ENCODE measurements at regions not wholly inside any gene's neighbourhood (a gene's known extent, or its start where the extent isn't known, plus 50 kb on each side); places are given as distances from the start of the nearest gene placed in this dataset.

DNA sequence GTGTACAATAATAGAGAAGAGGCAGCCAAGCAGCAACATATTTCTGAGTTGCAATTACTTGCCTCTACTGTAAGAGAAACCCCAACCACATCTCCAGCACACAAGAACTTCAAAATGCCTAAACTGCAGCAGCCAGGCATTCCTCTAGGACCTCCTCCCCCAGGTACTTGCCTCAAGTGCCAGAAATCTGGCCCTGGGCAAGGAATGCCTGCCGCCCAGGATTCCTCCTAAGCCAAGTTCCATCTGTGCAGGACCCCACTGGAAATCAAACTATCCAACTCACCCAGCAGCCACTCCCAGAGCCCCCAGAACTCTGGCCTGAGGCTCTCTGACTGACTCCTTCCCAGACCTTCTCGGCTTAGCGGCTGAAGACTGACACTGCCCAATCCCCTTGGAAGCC, 336.8 kb upstream of the RGMB start:
- H3K27ac ChIP-seq (ENCODE audit: low read depth, low read length): no peak overlapping the region
- no peaks in the 10 kb centered on the region for H3K27me3 ChIP-seq (ENCODE audit: control insufficient read depth, insufficient read depth, low read length)
- H3K4me1 ChIP-seq (ENCODE audit: control insufficient read depth, insufficient read depth, low read length): peaks cover 4% of the 10 kb centered on the region
- no peak overlapping the region for H3K4me3 ChIP-seq (ENCODE audit: low read length)
- no peaks in the 10 kb centered on the region for H3K36me3 ChIP-seq (ENCODE audit: control insufficient read depth, insufficient read depth, low read length)
- no peak overlapping the region for H3K9ac ChIP-seq (ENCODE audit: low read length)

DNA sequence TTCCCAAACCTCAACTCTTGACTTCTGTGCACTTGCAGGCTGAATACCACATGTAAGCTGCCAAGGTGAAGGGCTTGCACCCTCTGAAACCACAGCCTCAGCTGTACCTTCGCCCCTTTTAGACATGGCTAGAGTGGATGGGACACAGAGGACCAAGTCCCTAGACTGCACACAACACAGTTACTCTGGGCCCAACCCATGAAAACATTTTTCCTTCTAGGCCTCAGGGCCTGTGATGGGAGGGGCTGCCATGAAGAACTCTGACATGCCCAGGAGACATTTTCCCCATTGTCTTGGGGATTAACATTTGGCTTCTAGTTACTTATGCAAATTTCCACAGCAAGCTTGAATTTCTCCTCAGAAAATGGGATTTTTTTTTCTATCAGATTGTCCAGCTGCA, 331.0 kb upstream of the RGMB start:
- no peak overlapping the region for H3K4me3 ChIP-seq (ENCODE audit: low read length)
- H3K9ac ChIP-seq (ENCODE audit: low read length): no peak overlapping the region
- H3K27ac ChIP-seq (ENCODE audit: low read depth, low read length): no peak overlapping the region
- H3K36me3 ChIP-seq (ENCODE audit: control insufficient read depth, insufficient read depth, low read length): no peaks in the 10 kb centered on the region
- H3K4me1 ChIP-seq (ENCODE audit: control insufficient read depth, insufficient read depth, low read length): no peaks in the 10 kb centered on the region
- no peaks in the 10 kb centered on the region for H3K27me3 ChIP-seq (ENCODE audit: control insufficient read depth, insufficient read depth, low read length)

DNA sequence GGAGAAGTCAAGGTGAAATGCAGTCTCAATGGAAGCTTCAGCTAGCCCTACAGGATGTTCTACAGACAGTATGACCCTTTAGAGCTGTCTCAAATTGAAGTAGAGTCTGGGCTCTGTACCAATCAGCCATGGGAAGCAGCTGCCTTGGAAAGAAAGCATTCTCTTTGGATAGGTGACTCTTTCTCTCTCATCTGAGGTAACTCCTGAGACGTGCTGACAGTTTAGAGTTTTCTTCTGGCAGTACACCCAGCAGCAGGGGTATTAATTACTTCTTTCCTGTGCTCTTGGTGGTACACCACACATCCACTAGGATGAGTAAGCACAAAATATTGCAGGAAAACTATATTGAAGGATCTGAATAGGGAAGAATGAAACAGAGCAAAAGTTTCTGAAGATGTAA, 329.6 kb upstream of the RGMB start:
- Histone ChIP-seq H3K27me3 (ENCODE audit: control insufficient read depth, insufficient read depth, low read length) (no peaks in the 10 kb centered on the region), H3K9ac (ENCODE audit: low read length) (no peak overlapping the region), H3K36me3 (ENCODE audit: control insufficient read depth, insufficient read depth, low read length) (no peaks in the 10 kb centered on the region), H3K4me1 (ENCODE audit: control insufficient read depth, insufficient read depth, low read length) (no peaks in the 10 kb centered on the region), H3K27ac (ENCODE audit: low read depth, low read length) (no peak overlapping the region), H3K4me3 (ENCODE audit: low read length) (no peak overlapping the region)

DNA sequence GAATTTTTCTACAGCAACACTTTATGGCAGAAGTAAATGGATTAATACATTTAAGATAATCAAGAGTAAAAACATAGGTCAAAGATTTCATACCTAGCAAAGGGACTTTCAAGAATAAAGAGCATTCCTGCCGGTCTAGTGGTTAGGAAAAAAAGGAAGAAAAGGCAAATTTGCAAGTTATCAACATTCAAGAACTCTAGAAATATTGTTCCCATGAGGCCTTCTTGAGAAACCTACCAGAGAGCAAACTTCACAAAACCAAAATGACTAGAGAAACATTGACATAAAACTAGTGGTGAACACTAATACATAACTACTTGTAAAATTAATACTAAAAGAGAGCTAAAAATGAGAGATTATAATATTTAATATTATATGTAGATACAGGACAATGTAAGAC, 320.2 kb upstream of the RGMB start:
- Histone ChIP-seq H3K36me3 (ENCODE audit: control insufficient read depth, insufficient read depth, low read length) (no peaks in the 10 kb centered on the region), H3K9ac (ENCODE audit: low read length) (no peak overlapping the region), H3K4me3 (ENCODE audit: low read length) (no peak overlapping the region), H3K27me3 (ENCODE audit: control insufficient read depth, insufficient read depth, low read length) (no peaks in the 10 kb centered on the region), H3K27ac (ENCODE audit: low read depth, low read length) (no peak overlapping the region), H3K4me1 (ENCODE audit: control insufficient read depth, insufficient read depth, low read length) (no peaks in the 10 kb centered on the region)

DNA sequence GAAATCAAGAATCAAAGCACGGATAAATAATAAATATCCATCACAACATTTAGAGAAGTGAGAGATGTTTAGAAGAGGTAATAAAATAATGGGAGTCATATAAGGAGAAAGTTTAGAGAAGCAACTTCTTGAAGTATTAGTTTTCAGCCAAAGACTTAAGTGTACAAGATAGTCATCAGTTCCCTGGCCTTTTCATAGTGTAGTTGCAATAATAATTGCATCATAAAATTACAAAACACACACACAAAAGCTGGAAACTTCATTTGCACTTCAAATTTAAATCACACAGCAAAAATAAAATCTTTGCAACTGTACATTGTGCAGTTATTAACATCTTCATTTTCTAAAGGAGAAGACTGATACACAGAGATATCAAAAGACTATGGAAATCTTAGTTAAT, 319.1 kb upstream of the RGMB start:
- H3K27me3 ChIP-seq (ENCODE audit: control insufficient read depth, insufficient read depth, low read length): no peaks in the 10 kb centered on the region
- H3K4me3 ChIP-seq (ENCODE audit: low read length): no peak overlapping the region
- H3K4me1 ChIP-seq (ENCODE audit: control insufficient read depth, insufficient read depth, low read length): no peaks in the 10 kb centered on the region

DNA sequence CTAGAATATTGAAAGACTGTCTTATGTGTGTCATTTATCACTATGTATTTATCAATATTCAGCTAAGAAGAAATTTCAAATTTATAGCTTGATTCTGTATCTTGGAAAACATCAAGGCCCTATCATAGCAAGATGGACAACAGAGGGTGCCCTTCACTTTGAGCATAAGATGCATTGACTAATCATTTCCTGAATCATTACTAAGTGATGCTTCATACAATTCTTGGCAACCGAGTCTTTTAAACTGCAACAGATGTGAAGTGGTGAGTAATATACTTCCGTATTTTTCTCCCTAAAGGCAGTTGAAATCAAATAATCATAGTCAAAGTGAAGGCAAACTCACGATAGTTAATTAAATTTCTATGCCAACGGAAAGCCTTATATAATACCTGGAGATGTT, 318.6 kb upstream of the RGMB start:
- H3K27ac ChIP-seq (ENCODE audit: low read depth, low read length): no peak overlapping the region
- no peaks in the 10 kb centered on the region for H3K36me3 ChIP-seq (ENCODE audit: control insufficient read depth, insufficient read depth, low read length)
- H3K4me3 ChIP-seq (ENCODE audit: low read length): no peak overlapping the region
- no peaks in the 10 kb centered on the region for H3K4me1 ChIP-seq (ENCODE audit: control insufficient read depth, insufficient read depth, low read length)
- H3K9ac ChIP-seq (ENCODE audit: low read length): no peak overlapping the region
- no peaks in the 10 kb centered on the region for H3K27me3 ChIP-seq (ENCODE audit: control insufficient read depth, insufficient read depth, low read length)

More for the DNA sequence above, 319.1 kb upstream of the RGMB start:
- Histone ChIP-seq H3K27ac (ENCODE audit: low read depth, low read length) (no peak overlapping the region), H3K36me3 (ENCODE audit: control insufficient read depth, insufficient read depth, low read length) (no peaks in the 10 kb centered on the region), H3K9ac (ENCODE audit: low read length) (no peak overlapping the region)

DNA sequence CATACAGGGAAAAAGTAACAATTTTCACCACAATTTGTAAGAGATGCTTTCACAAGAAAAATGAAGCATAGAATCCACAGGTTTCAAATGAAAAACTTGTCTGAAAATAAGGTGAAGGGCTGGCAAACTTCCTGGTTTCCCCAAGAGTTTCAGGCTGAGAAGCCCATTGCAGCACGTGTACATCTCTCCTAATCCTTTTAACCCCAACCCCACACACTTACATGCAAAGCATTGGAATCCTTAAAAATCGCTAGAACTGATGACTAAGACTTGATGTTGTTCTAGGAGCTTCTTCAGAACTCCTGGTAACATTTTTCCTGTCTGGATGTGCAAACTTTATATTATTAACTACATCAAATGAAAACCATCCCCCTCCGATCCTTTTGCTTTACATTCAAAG, 317.8 kb upstream of the RGMB start:
- Histone ChIP-seq H3K9ac (ENCODE audit: low read length) (no peak overlapping the region), H3K27ac (ENCODE audit: low read depth, low read length) (no peak overlapping the region), H3K27me3 (ENCODE audit: control insufficient read depth, insufficient read depth, low read length) (no peaks in the 10 kb centered on the region), H3K4me1 (ENCODE audit: control insufficient read depth, insufficient read depth, low read length) (no peaks in the 10 kb centered on the region), H3K36me3 (ENCODE audit: control insufficient read depth, insufficient read depth, low read length) (no peaks in the 10 kb centered on the region), H3K4me3 (ENCODE audit: low read length) (no peak overlapping the region)

DNA sequence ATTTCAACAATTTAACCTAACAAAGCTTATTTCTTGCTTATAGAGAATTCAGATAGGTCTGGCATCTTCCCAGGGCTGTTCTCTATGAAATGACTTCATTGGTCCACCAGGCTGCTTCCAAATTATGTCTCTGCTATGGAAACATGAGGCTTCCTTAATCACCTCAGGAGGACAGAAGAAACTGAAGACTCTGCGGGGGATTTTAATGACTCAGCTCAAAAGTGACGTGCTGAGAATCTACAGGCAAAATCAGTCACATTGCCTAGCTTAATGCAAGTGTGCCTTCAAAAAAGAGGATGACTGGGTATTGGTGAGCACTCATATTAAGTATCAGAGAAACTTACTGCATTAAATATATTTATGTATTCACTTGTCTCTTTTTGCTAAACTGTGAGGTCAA, 315.5 kb upstream of the RGMB start:
- Histone ChIP-seq H3K4me3 (ENCODE audit: low read length) (no peak overlapping the region), H3K27me3 (ENCODE audit: control insufficient read depth, insufficient read depth, low read length) (no peaks in the 10 kb centered on the region), H3K36me3 (ENCODE audit: control insufficient read depth, insufficient read depth, low read length) (no peaks in the 10 kb centered on the region)

DNA sequence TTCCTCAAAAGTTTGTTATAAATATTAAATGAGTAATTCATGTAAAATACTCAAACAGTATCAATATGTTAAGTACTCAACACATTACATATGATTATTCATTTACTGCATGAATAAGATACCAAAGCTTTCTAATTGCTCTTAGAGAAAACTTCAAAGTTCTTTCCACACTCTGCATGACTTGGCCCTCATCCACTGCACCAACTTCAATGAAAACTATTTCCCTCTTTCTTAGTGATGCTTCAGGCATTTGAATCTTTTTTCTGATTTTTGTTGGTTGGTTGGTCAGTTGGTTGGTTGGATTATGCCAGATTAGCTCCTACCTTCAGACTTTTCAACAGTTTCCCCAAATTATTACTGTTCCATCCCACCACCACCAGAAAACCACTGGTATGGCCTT, 314.7 kb upstream of the RGMB start:
- Histone ChIP-seq H3K4me1 (ENCODE audit: control insufficient read depth, insufficient read depth, low read length) (no peaks in the 10 kb centered on the region), H3K27me3 (ENCODE audit: control insufficient read depth, insufficient read depth, low read length) (no peaks in the 10 kb centered on the region), H3K27ac (ENCODE audit: low read depth, low read length) (no peak overlapping the region), H3K9ac (ENCODE audit: low read length) (no peak overlapping the region), H3K4me3 (ENCODE audit: low read length) (no peak overlapping the region), H3K36me3 (ENCODE audit: control insufficient read depth, insufficient read depth, low read length) (no peaks in the 10 kb centered on the region)

More for the DNA sequence above, 315.5 kb upstream of the RGMB start:
- Histone ChIP-seq H3K9ac (ENCODE audit: low read length) (no peak overlapping the region), H3K4me1 (ENCODE audit: control insufficient read depth, insufficient read depth, low read length) (no peaks in the 10 kb centered on the region), H3K27ac (ENCODE audit: low read depth, low read length) (no peak overlapping the region)

DNA sequence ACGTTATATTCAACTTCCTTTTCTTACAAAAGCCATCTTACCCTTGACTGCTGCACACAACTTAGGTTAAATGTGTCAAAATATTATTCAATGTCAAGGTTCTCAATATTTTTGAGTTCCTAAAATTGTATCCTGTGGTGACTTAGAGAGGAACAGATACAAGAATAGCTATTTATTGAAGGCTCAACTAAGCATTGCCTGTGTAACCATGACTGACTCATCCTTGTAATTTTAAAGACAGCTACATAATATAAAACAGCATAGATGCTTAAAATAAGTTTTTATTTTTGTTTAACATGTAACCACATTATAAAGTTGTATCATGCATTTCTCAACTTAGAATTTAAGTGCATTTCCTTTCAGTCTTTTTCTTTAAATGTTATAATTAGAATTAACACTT, 312.9 kb upstream of the RGMB start:
- Histone ChIP-seq H3K4me3 (ENCODE audit: low read length) (no peak overlapping the region), H3K36me3 (ENCODE audit: control insufficient read depth, insufficient read depth, low read length) (no peaks in the 10 kb centered on the region), H3K27ac (ENCODE audit: low read depth, low read length) (no peak overlapping the region), H3K27me3 (ENCODE audit: control insufficient read depth, insufficient read depth, low read length) (no peaks in the 10 kb centered on the region), H3K9ac (ENCODE audit: low read length) (no peak overlapping the region), H3K4me1 (ENCODE audit: control insufficient read depth, insufficient read depth, low read length) (no peaks in the 10 kb centered on the region)

DNA sequence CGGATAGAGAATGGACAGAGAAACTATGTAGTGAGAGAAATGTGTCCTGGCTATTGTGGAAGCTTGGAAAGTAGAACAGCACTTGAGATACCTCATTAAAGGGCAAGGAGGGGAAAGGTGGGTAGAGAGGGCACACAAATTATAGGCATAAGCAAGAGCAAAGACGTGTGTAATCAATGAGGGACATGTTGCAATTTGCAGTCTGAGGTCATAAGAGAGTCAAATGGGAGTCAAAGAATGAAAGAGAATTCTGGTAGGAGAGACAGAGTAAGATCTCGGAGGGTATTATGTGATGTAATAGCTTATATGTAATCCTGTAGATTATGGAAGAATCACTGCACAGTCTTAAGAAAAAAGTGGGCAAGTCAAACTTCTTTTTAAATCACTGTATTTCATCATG, 312.0 kb upstream of the RGMB start:
- Histone ChIP-seq H3K27me3 (ENCODE audit: control insufficient read depth, insufficient read depth, low read length) (no peaks in the 10 kb centered on the region), H3K4me1 (ENCODE audit: control insufficient read depth, insufficient read depth, low read length) (no peaks in the 10 kb centered on the region), H3K9ac (ENCODE audit: low read length) (no peak overlapping the region), H3K36me3 (ENCODE audit: control insufficient read depth, insufficient read depth, low read length) (no peaks in the 10 kb centered on the region), H3K27ac (ENCODE audit: low read depth, low read length) (no peak overlapping the region), H3K4me3 (ENCODE audit: low read length) (no peak overlapping the region)

DNA sequence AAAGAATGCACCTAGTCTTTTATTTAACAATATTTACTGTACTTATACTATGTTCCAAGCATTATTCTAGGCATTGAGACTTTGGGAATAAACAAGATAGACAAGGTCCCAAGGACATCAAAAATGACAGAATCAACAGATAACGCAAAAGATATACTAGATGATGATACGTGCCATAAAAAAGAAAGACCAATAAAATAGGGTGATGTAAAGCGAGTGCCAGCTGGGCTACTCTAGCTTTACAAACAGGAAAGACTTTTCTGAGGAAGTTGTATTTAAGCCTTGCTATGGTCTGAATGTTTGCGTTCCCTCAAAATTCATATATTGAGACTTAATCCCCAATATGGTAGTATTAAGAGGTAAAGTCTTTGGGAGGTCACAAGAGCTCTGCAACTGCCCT, 310.2 kb upstream of the RGMB start:
- H3K9ac ChIP-seq (ENCODE audit: low read length): no peak overlapping the region
- H3K4me1 ChIP-seq (ENCODE audit: control insufficient read depth, insufficient read depth, low read length): no peaks in the 10 kb centered on the region
- no peaks in the 10 kb centered on the region for H3K36me3 ChIP-seq (ENCODE audit: control insufficient read depth, insufficient read depth, low read length)
- H3K4me3 ChIP-seq (ENCODE audit: low read length): no peak overlapping the region
- H3K27ac ChIP-seq (ENCODE audit: low read depth, low read length): no peak overlapping the region
- no peaks in the 10 kb centered on the region for H3K27me3 ChIP-seq (ENCODE audit: control insufficient read depth, insufficient read depth, low read length)

DNA sequence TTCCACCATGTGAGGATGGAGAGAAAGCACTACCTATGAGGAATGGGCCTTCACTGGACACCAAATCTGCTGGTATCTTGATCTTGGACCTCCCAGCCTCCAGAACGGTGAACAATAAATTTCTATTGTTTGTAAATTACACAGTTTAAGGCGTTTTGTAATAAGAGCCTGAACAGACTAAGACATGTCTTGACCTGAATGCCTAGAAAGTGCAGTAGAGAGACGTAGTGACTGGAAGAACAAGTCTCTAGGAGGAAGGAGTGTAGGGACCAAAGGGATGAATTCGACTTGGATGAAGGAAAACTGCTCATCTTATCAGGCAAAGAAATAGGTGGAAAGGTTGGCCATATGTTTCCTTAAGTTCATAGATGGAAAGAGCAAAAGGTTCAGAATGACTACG, 309.8 kb upstream of the RGMB start:
- no peak overlapping the region for H3K27ac ChIP-seq (ENCODE audit: low read depth, low read length)
- no peaks in the 10 kb centered on the region for H3K36me3 ChIP-seq (ENCODE audit: control insufficient read depth, insufficient read depth, low read length)
- H3K4me1 ChIP-seq (ENCODE audit: control insufficient read depth, insufficient read depth, low read length): no peaks in the 10 kb centered on the region
- no peaks in the 10 kb centered on the region for H3K27me3 ChIP-seq (ENCODE audit: control insufficient read depth, insufficient read depth, low read length)
- H3K9ac ChIP-seq (ENCODE audit: low read length): no peak overlapping the region
- H3K4me3 ChIP-seq (ENCODE audit: low read length): no peak overlapping the region
